ENCODE measurements at regions not wholly inside any gene's neighbourhood (a gene's known extent, or its start where the extent isn't known, plus 50 kb on each side); places are given as distances from the start of the nearest gene placed in this dataset.
"Not testable (repeated sequence)": the region's sequence is repeated elsewhere in the genome, so short reads cannot be mapped to it uniquely, and the experiment has no call there.

DNA sequence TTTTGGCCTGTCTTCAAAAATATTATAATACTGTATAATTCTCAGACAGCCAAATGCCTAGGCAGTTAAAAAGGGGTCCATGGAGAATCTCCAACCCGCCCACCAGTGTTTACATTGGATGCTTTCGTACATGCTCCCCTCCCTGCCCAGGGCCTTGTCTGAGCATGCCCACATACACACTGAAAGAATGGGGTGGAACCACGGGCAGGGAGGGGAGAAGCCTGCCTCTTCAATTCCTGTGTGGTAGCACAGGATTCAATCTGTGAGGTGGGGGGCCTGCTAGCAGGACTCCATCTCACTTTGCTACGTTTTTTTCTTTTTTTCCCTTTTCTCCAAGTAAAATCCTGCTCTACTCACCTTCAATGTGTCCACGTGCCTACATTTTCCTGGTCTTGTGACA, 314.7 kb upstream of the GRAMD2B start:
- Mint-ChIP-seq H3K4me1 (ENCODE audit: low read depth) (no peaks in the 10 kb centered on the region), H3K27me3 (ENCODE audit: low read depth) (no peaks in the 10 kb centered on the region), H3K4me3 (no peak overlapping the region), H3K27ac (no peak overlapping the region), H3K9me3 (ENCODE audit: insufficient read depth) (peaks cover 13% of the 10 kb centered on the region), H3K36me3 (ENCODE audit: low read depth) (no peaks in the 10 kb centered on the region)
- DNase-seq, result no peak
- POLR2A ChIA-PET, result no interaction called here
- ATAC-seq, result no peak
- CTCF ChIA-PET, result no interaction called here

GRCh38 chr5:126115059-126115629, 308.1 kb upstream of the GRAMD2B start:
- DNase-seq (no peak), ATAC-seq (no peak)
- peaks cover 7% of the 10 kb centered on the region for H3K9me3 Mint-ChIP-seq (ENCODE audit: insufficient read depth)
- no peak overlapping the region for H3K4me3 Mint-ChIP-seq
- POLR2A ChIA-PET, result no interaction called here
- H3K36me3 Mint-ChIP-seq (ENCODE audit: low read depth), result no peaks in the 10 kb centered on the region
- H3K27ac Mint-ChIP-seq, result no peak overlapping the region
- H3K4me1 Mint-ChIP-seq (ENCODE audit: low read depth), result no peaks in the 10 kb centered on the region
- H3K27me3 Mint-ChIP-seq (ENCODE audit: low read depth), result no peaks in the 10 kb centered on the region
- CTCF ChIA-PET, result no interaction called here

- no peak for ATAC-seq
- Mint-ChIP-seq H3K36me3 (ENCODE audit: low read depth) (no peaks in the 10 kb centered on the region), H3K27ac (no peak overlapping the region), H3K9me3 (ENCODE audit: insufficient read depth) (peaks cover 7% of the 10 kb centered on the region), H3K4me1 (ENCODE audit: low read depth) (no peaks in the 10 kb centered on the region), H3K4me3 (no peak overlapping the region), H3K27me3 (ENCODE audit: low read depth) (no peaks in the 10 kb centered on the region)
- ChIA-PET CTCF (no interaction called here), POLR2A (no interaction called here)
- no peak for DNase-seq
Observed at GRCh38 chr5:126117044-126117443, 306.2 kb upstream of the GRAMD2B start.

DNA sequence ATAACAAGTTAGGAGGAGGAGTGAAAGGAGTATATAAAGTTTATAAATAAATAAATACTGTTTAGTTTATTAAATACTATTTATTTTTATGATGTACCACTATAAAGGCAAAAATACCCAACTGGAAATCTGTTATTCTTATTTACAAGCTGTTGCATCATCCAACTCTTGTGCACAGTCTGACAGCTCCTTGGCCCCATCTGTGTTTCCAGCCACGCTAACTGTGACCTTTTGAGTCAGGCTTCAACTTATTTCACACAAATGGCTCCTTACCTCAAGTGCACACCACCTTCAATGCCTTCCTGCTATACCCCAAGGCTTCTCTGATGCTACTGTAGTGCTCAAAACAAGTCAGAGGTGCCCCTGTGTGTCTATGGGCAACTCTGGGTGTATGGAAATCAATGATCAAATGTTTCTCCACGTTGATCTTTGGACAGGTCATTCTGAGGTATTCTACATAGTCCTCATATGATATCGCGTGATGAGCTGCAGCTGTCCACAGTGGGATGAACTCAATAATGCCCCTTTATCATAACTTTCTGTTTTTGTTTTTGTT, 303.2 kb upstream of the GRAMD2B start:
- H3K27me3 Mint-ChIP-seq (ENCODE audit: low read depth), result no peaks in the 10 kb centered on the region
- H3K9me3 Mint-ChIP-seq (ENCODE audit: insufficient read depth), result no peaks in the 10 kb centered on the region
- no peak for ATAC-seq
- no peaks in the 10 kb centered on the region for H3K36me3 Mint-ChIP-seq (ENCODE audit: low read depth)
- no peak overlapping the region for H3K4me3 Mint-ChIP-seq
- DNase-seq, result no peak
- H3K27ac Mint-ChIP-seq, result no peak overlapping the region
- ChIA-PET POLR2A (no interaction called here), CTCF (no interaction called here)
- no peaks in the 10 kb centered on the region for H3K4me1 Mint-ChIP-seq (ENCODE audit: low read depth)

- Mint-ChIP-seq H3K4me3 (no peak overlapping the region), H3K4me1 (ENCODE audit: low read depth) (no peaks in the 10 kb centered on the region), H3K9me3 (ENCODE audit: insufficient read depth) (no peaks in the 10 kb centered on the region), H3K27me3 (ENCODE audit: low read depth) (no peaks in the 10 kb centered on the region), H3K36me3 (ENCODE audit: low read depth) (no peaks in the 10 kb centered on the region), H3K27ac (no peak overlapping the region)
- CTCF ChIA-PET, result no interaction called here
- POLR2A ChIA-PET, result no interaction called here
- DNase-seq (no peak), ATAC-seq (no peak)
Observed at GRCh38 chr5:126120939-126121338, 302.3 kb upstream of the GRAMD2B start.

- DNase-seq (no peak), ATAC-seq (no peak)
- no peak overlapping the region for H3K27ac Mint-ChIP-seq
- POLR2A ChIA-PET, result no interaction called here
- H3K27me3 Mint-ChIP-seq (ENCODE audit: low read depth), result no peaks in the 10 kb centered on the region
- H3K36me3 Mint-ChIP-seq (ENCODE audit: low read depth), result no peaks in the 10 kb centered on the region
- CTCF ChIA-PET, result no interaction called here
- H3K4me3 Mint-ChIP-seq, result no peak overlapping the region
- H3K4me1 Mint-ChIP-seq (ENCODE audit: low read depth), result no peaks in the 10 kb centered on the region
- no peaks in the 10 kb centered on the region for H3K9me3 Mint-ChIP-seq (ENCODE audit: insufficient read depth)
Observed at GRCh38 chr5:126122942-126123341, 300.3 kb upstream of the GRAMD2B start.

- CTCF ChIA-PET, result no interaction called here
- H3K9me3 Mint-ChIP-seq (ENCODE audit: insufficient read depth), result no peaks in the 10 kb centered on the region
- no peaks in the 10 kb centered on the region for H3K27me3 Mint-ChIP-seq (ENCODE audit: low read depth)
- DNase-seq (no peak), ATAC-seq (no peak)
- H3K27ac Mint-ChIP-seq, result no peak overlapping the region
- H3K36me3 Mint-ChIP-seq (ENCODE audit: low read depth), result no peaks in the 10 kb centered on the region
- no peaks in the 10 kb centered on the region for H3K4me1 Mint-ChIP-seq (ENCODE audit: low read depth)
- POLR2A ChIA-PET, result interaction anchor here (0.6 kb wide), 1 partner anchor 18 kb away, joined by 3 read pairs; no protein-coding TSS in a partner anchor
- H3K4me3 Mint-ChIP-seq, result no peak overlapping the region
Observed at GRCh38 chr5:126124706-126125345, 298.4 kb upstream of the GRAMD2B start.

DNA sequence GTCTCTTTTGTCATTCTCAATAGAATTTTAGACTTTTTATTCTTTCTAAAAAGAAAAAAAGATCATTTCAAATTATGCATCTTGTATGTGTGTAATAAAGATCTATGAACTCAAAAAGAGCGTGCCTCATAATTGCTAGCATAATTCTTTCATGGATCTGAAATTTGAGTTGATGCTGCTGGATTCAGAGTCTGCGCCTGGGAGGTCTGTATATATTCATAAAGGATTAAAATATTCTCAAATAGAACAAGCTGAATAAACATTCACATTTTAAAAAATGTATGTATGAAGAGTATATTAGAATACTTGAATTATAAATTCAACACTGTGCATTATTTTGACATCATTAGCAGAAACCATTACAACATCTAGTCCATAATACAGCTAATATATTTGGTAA, 297.8 kb upstream of the GRAMD2B start:
- Mint-ChIP-seq H3K27me3 (ENCODE audit: low read depth) (no peaks in the 10 kb centered on the region), H3K4me3 (no peak overlapping the region), H3K4me1 (ENCODE audit: low read depth) (no peaks in the 10 kb centered on the region), H3K9me3 (ENCODE audit: insufficient read depth) (no peaks in the 10 kb centered on the region), H3K27ac (no peak overlapping the region), H3K36me3 (ENCODE audit: low read depth) (no peaks in the 10 kb centered on the region)
- no peak for DNase-seq
- ChIA-PET POLR2A (no interaction called here), CTCF (no interaction called here)
- ATAC-seq, result no peak

DNA sequence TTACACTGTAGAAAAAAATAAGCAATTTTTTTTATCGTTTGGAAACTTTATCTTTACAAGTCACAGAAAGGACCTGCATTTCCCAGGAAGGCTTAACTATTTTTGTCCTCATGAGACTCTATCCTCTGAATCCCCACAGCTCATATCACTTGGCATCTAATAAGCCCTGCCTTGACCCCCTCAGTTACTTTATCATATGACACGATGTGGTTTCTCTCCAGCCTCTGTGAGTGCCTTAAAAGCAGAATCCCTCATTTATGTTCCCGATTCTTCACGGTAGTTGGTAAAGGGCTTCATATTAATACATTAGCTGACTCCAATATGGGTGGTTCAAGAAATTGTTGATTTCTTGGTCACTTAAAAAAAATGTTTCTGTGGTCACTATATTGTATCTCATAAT, 296.6 kb upstream of the GRAMD2B start:
- no peak overlapping the region for H3K27ac Mint-ChIP-seq
- ChIA-PET CTCF (no interaction called here), POLR2A (no interaction called here)
- ATAC-seq, result no peak
- H3K4me1 Mint-ChIP-seq (ENCODE audit: low read depth), result no peaks in the 10 kb centered on the region
- H3K9me3 Mint-ChIP-seq (ENCODE audit: insufficient read depth), result no peaks in the 10 kb centered on the region
- H3K4me3 Mint-ChIP-seq, result no peak overlapping the region
- no peaks in the 10 kb centered on the region for H3K27me3 Mint-ChIP-seq (ENCODE audit: low read depth)
- no peak for DNase-seq
- no peaks in the 10 kb centered on the region for H3K36me3 Mint-ChIP-seq (ENCODE audit: low read depth)

GRCh38 chr5:126127371-126127770, 295.8 kb upstream of the GRAMD2B start:
- POLR2A ChIA-PET, CTCF ChIA-PET: not testable (repeated sequence)

DNA sequence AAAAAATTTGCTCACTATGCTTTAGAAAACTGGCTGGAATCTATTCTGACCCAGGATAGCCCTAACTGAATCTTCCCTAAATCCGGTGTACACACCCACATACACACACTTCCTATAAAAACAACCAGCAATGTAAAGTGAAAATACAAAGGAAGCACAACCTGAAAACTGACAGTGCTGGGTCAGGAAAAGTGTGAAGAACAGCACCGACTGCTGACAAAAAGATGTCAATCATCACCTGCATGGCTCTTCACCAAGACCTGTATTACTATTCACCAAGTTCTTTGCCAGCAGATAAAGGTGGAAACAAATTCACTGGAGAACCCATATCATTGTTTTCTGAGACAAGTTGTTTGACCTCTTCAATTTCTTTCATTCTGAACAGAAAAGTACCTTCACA, 293.8 kb upstream of the GRAMD2B start:
- no peak overlapping the region for H3K27ac Mint-ChIP-seq
- ChIA-PET POLR2A (no interaction called here), CTCF (no interaction called here)
- ATAC-seq (no peak), DNase-seq (no peak)
- H3K4me3 Mint-ChIP-seq, result no peak overlapping the region
- H3K4me1 Mint-ChIP-seq (ENCODE audit: low read depth), result no peaks in the 10 kb centered on the region
- H3K9me3 Mint-ChIP-seq (ENCODE audit: insufficient read depth), result no peaks in the 10 kb centered on the region
- H3K27me3 Mint-ChIP-seq (ENCODE audit: low read depth), result no peaks in the 10 kb centered on the region
- no peaks in the 10 kb centered on the region for H3K36me3 Mint-ChIP-seq (ENCODE audit: low read depth)

More at GRCh38 chr5:126127371-126127770, 295.8 kb upstream of the GRAMD2B start:
- ATAC-seq; H3K36me3 Mint-ChIP-seq (ENCODE audit: low read depth); H3K4me3 Mint-ChIP-seq; DNase-seq; H3K9me3 Mint-ChIP-seq (ENCODE audit: insufficient read depth); H3K4me1 Mint-ChIP-seq (ENCODE audit: low read depth); H3K27ac Mint-ChIP-seq; H3K27me3 Mint-ChIP-seq (ENCODE audit: low read depth): not testable (repeated sequence)

DNA sequence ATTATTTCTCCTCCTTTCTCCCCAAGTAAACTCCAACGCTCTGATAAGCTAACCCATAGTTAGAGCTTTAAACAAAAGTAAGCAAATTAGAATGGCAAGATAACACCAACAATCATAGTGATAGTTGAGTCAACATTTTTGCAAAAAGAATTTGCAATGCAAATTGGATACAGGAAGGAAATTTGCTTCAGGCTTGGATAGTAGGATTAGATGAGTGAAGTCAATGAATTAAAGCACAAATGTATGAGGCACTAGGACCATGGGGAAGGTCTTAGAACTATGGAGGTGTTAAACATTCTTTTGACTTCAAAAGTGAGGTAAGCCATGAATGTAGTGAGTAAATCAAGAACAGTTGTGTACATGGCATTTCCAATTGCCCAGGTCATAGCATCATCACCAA, 289.8 kb upstream of the GRAMD2B start:
- Mint-ChIP-seq H3K4me3 (no peak overlapping the region), H3K4me1 (ENCODE audit: low read depth) (no peaks in the 10 kb centered on the region), H3K36me3 (ENCODE audit: low read depth) (no peaks in the 10 kb centered on the region), H3K27ac (no peak overlapping the region), H3K27me3 (ENCODE audit: low read depth) (no peaks in the 10 kb centered on the region), H3K9me3 (ENCODE audit: insufficient read depth) (no peaks in the 10 kb centered on the region)
- POLR2A ChIA-PET, result no interaction called here
- CTCF ChIA-PET, result no interaction called here
- no peak for ATAC-seq
- no peak for DNase-seq

GRCh38 chr5:126137891-126138280, 285.3 kb upstream of the GRAMD2B start:
- Mint-ChIP-seq H3K4me1 (ENCODE audit: low read depth) (no peaks in the 10 kb centered on the region), H3K4me3 (no peak overlapping the region), H3K36me3 (ENCODE audit: low read depth) (no peaks in the 10 kb centered on the region), H3K27me3 (ENCODE audit: low read depth) (no peaks in the 10 kb centered on the region), H3K27ac (no peak overlapping the region), H3K9me3 (ENCODE audit: insufficient read depth) (peaks cover 10% of the 10 kb centered on the region)
- no peak for DNase-seq
- POLR2A ChIA-PET, result no interaction called here
- CTCF ChIA-PET, result no interaction called here
- ATAC-seq, result no peak
